ENCODE measurements at regions not wholly inside any gene's neighbourhood (a gene's known extent, or its start where the extent isn't known, plus 50 kb on each side); places are given as distances from the start of the nearest gene placed in this dataset.

- TF ChIP-seq, protein P1, sequence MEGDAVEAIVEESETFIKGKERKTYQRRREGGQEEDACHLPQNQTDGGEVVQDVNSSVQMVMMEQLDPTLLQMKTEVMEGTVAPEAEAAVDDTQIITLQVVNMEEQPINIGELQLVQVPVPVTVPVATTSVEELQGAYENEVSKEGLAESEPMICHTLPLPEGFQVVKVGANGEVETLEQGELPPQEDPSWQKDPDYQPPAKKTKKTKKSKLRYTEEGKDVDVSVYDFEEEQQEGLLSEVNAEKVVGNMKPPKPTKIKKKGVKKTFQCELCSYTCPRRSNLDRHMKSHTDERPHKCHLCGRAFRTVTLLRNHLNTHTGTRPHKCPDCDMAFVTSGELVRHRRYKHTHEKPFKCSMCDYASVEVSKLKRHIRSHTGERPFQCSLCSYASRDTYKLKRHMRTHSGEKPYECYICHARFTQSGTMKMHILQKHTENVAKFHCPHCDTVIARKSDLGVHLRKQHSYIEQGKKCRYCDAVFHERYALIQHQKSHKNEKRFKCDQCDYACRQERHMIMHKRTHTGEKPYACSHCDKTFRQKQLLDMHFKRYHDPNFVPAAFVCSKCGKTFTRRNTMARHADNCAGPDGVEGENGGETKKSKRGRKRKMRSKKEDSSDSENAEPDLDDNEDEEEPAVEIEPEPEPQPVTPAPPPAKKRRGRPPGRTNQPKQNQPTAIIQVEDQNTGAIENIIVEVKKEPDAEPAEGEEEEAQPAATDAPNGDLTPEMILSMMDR (IDR thresholded peaks at IDR 0.05; ENCODE audit: low read depth, low read length) = no peak
- no peak for TF ChIP-seq POLR2A (IDR thresholded peaks at IDR 0.05; ENCODE audit: extremely low read depth, insufficient read length)
- no peak overlapping the region for H3K4me3 ChIP-seq (ENCODE audit: low read depth, low read length)
- no peak for DNase-seq (ENCODE audit: low read depth)
Measured at GRCh38 chr7:41047211-41047610, 655.7 kb downstream of the INHBA start.

GRCh38 chr7:41046776-41047175 is 656.1 kb downstream of the INHBA start:
- DNase-seq (ENCODE audit: low read depth) = no peak
- no peak overlapping the region for H3K4me3 ChIP-seq (ENCODE audit: low read depth, low read length)
- no peak for TF ChIP-seq MAX (IDR thresholded peaks at IDR 0.05; ENCODE audit: low read depth, low read length)
- TF ChIP-seq, protein P1 (IDR thresholded peaks at IDR 0.05; ENCODE audit: low read depth, low read length) = no peak
- no peak for TF ChIP-seq POLR2A (IDR thresholded peaks at IDR 0.05; ENCODE audit: extremely low read depth, insufficient read length)
- no peak for TF ChIP-seq MYC (IDR thresholded peaks at IDR 0.05; ENCODE audit: low read depth, low read length)

DNA sequence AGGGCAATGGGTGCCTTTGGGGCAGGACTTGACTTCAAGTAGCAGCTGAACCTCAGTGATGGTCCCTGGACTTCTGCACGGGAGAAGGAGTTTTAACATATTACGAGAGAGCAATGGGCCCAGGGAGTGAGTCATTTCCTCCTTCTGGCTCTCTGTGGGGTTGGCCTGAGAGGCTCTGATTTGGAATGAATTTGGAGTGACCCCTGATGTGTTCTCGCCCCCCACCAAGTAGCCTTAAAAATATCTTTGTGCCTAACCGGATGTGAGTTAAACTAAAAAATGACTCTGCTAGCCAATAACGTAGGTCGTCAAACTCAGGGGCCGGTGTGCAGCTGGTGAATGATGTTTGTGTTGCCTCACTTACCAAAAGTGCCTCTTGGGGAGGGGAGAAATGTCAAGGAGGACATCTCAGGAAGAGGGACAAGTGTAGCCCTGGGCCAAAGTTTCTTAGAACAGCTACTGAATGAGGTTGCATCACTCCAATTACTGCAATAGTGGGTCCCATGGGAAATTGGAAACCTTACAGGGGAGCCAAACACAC is 656.6 kb downstream of the INHBA start:
- no peak overlapping the region for H3K4me3 ChIP-seq (ENCODE audit: low read depth, low read length)
- TF ChIP-seq POLR2A (IDR thresholded peaks at IDR 0.05; ENCODE audit: extremely low read depth, insufficient read length) (no peak), MYC (IDR thresholded peaks at IDR 0.05; ENCODE audit: low read depth, low read length) (no peak), MAX (IDR thresholded peaks at IDR 0.05; ENCODE audit: low read depth, low read length) (no peak)
- TF ChIP-seq, protein P1 (IDR thresholded peaks at IDR 0.05; ENCODE audit: low read depth, low read length) = no peak
- peak; percentile 23 for DNase-seq (ENCODE audit: low read depth)

- TF ChIP-seq POLR2A (IDR thresholded peaks at IDR 0.05; ENCODE audit: extremely low read depth, insufficient read length) = no peak
- TF ChIP-seq, protein P1 (IDR thresholded peaks at IDR 0.05; ENCODE audit: low read depth, low read length) = no peak
- no peak for TF ChIP-seq MAX (IDR thresholded peaks at IDR 0.05; ENCODE audit: low read depth, low read length)
- TF ChIP-seq MYC (IDR thresholded peaks at IDR 0.05; ENCODE audit: low read depth, low read length) = no peak
Measured at GRCh38 chr7:41045556-41046123, 657.2 kb downstream of the INHBA start.

GRCh38 chr7:41039981-41040380 is 662.9 kb downstream of the INHBA start:
- TF ChIP-seq, protein P1 (IDR thresholded peaks at IDR 0.05; ENCODE audit: low read depth, low read length) = no peak
- TF ChIP-seq MYC (IDR thresholded peaks at IDR 0.05; ENCODE audit: low read depth, low read length) = no peak
- TF ChIP-seq POLR2A (IDR thresholded peaks at IDR 0.05; ENCODE audit: extremely low read depth, insufficient read length) = no peak
- TF ChIP-seq MAX (IDR thresholded peaks at IDR 0.05; ENCODE audit: low read depth, low read length) = no peak
- DNase-seq (ENCODE audit: low read depth) = no peak
- no peak overlapping the region for H3K4me3 ChIP-seq (ENCODE audit: low read depth, low read length)

More at GRCh38 chr7:41045556-41046123, 657.2 kb downstream of the INHBA start:
- DNase-seq (ENCODE audit: low read depth) = no peak
- H3K4me3 ChIP-seq (ENCODE audit: low read depth, low read length) = no peak overlapping the region
